ENCODE measurements at regions not wholly inside any gene's neighbourhood (a gene's known extent, or its start where the extent isn't known, plus 50 kb on each side); places are given as distances from the start of the nearest gene placed in this dataset.

- Mint-ChIP-seq H3K27me3 (ENCODE audit: unreplicated experiment) (no peaks in the 10 kb centered on the region), H3K36me3 (ENCODE audit: insufficient read depth, unreplicated experiment) (no peaks in the 10 kb centered on the region), H3K27ac (ENCODE audit: unreplicated experiment) (no peak overlapping the region), H3K4me1 (ENCODE audit: low read depth, unreplicated experiment) (no peaks in the 10 kb centered on the region), H3K9me3 (ENCODE audit: low read depth, unreplicated experiment) (peaks cover 4% of the 10 kb centered on the region), H3K4me3 (ENCODE audit: low read depth, unreplicated experiment) (no peak overlapping the region)
- CTCF ChIA-PET: no interaction called here
- intact Hi-C loops (cut with micrococcal nuclease; ENCODE audit: unreplicated experiment): no loop called here
- no peak for DNase-seq
- TF ChIP-seq CTCF (IDR thresholded peaks at IDR 0.05; ENCODE audit: unreplicated experiment): no peak
- BruUV-seq (replicated peaks): no TSS peak
Measured at GRCh38 chr5:8528106-8528505, 659.2 kb downstream of the MTRR start.

- CTCF ChIA-PET: no interaction called here
- intact Hi-C loops (cut with micrococcal nuclease; ENCODE audit: unreplicated experiment): no loop called here
- Mint-ChIP-seq H3K27ac (ENCODE audit: unreplicated experiment) (no peak overlapping the region), H3K4me3 (ENCODE audit: low read depth, unreplicated experiment) (no peak overlapping the region), H3K9me3 (ENCODE audit: low read depth, unreplicated experiment) (peaks cover 18% of the 10 kb centered on the region), H3K4me1 (ENCODE audit: low read depth, unreplicated experiment) (no peaks in the 10 kb centered on the region), H3K36me3 (ENCODE audit: insufficient read depth, unreplicated experiment) (no peaks in the 10 kb centered on the region), H3K27me3 (ENCODE audit: unreplicated experiment) (no peaks in the 10 kb centered on the region)
- BruUV-seq (replicated peaks): no TSS peak
- TF ChIP-seq CTCF (IDR thresholded peaks at IDR 0.05; ENCODE audit: unreplicated experiment): no peak
- DNase-seq: no peak
Measured at GRCh38 chr5:8538821-8539220, 669.9 kb downstream of the MTRR start.

GRCh38 chr5:8540317-8540716 is 671.4 kb downstream of the MTRR start:
- no peak for DNase-seq
- Mint-ChIP-seq H3K9me3 (ENCODE audit: low read depth, unreplicated experiment) (peaks cover 15% of the 10 kb centered on the region), H3K27me3 (ENCODE audit: unreplicated experiment) (no peaks in the 10 kb centered on the region), H3K4me1 (ENCODE audit: low read depth, unreplicated experiment) (no peaks in the 10 kb centered on the region), H3K36me3 (ENCODE audit: insufficient read depth, unreplicated experiment) (no peaks in the 10 kb centered on the region), H3K27ac (ENCODE audit: unreplicated experiment) (no peak overlapping the region), H3K4me3 (ENCODE audit: low read depth, unreplicated experiment) (no peak overlapping the region)
- intact Hi-C loops (cut with micrococcal nuclease; ENCODE audit: unreplicated experiment): no loop called here
- CTCF ChIA-PET: no interaction called here
- no TSS peak for BruUV-seq (replicated peaks)
- no peak for TF ChIP-seq CTCF (IDR thresholded peaks at IDR 0.05; ENCODE audit: unreplicated experiment)

- Mint-ChIP-seq H3K9me3 (ENCODE audit: low read depth, unreplicated experiment) (peaks cover 5% of the 10 kb centered on the region), H3K4me1 (ENCODE audit: low read depth, unreplicated experiment) (no peaks in the 10 kb centered on the region), H3K4me3 (ENCODE audit: low read depth, unreplicated experiment) (no peak overlapping the region), H3K36me3 (ENCODE audit: insufficient read depth, unreplicated experiment) (no peaks in the 10 kb centered on the region), H3K27me3 (ENCODE audit: unreplicated experiment) (no peaks in the 10 kb centered on the region), H3K27ac (ENCODE audit: unreplicated experiment) (no peak overlapping the region)
- CTCF ChIA-PET: no interaction called here
- no TSS peak for BruUV-seq (replicated peaks)
- no peak for DNase-seq
- intact Hi-C loops (cut with micrococcal nuclease; ENCODE audit: unreplicated experiment): no loop called here
- no peak for TF ChIP-seq CTCF (IDR thresholded peaks at IDR 0.05; ENCODE audit: unreplicated experiment)
Measured at GRCh38 chr5:8550921-8551320, 682.0 kb downstream of the MTRR start.

- no peaks in the 10 kb centered on the region for H3K36me3 Mint-ChIP-seq (ENCODE audit: insufficient read depth, unreplicated experiment)
- no peak for DNase-seq
- intact Hi-C loops (cut with micrococcal nuclease; ENCODE audit: unreplicated experiment): no loop called here
- BruUV-seq (replicated peaks): no TSS peak
- CTCF ChIA-PET: interaction anchor here (0.7 kb wide), 1 partner anchor 325 kb away, joined by 3 read pairs; no protein-coding TSS in a partner anchor
- no peak for TF ChIP-seq CTCF (IDR thresholded peaks at IDR 0.05; ENCODE audit: unreplicated experiment)
- no peaks in the 10 kb centered on the region for H3K4me1 Mint-ChIP-seq (ENCODE audit: low read depth, unreplicated experiment)
- no peak overlapping the region for H3K27ac Mint-ChIP-seq (ENCODE audit: unreplicated experiment)
- no peaks in the 10 kb centered on the region for H3K27me3 Mint-ChIP-seq (ENCODE audit: unreplicated experiment)
- peaks cover 3% of the 10 kb centered on the region for H3K9me3 Mint-ChIP-seq (ENCODE audit: low read depth, unreplicated experiment)
- no peak overlapping the region for H3K4me3 Mint-ChIP-seq (ENCODE audit: low read depth, unreplicated experiment)
Measured at GRCh38 chr5:8553364-8553763, 684.4 kb downstream of the MTRR start.
